Immature natural killer cell (primary cell): ENCODE measurements at regions not wholly inside any gene's neighbourhood (a gene's known extent, or its start where the extent isn't known, plus 50 kb on each side); places are given as distances from the start of the nearest gene placed in this dataset.

Experiments used
- DNase-seq, 3 donors: peaks; one replicate each; pipeline ENCODE4 v3.0.0; 2022; ENCODE audit warnings: mixed read lengths in 1 of 3
- H3K27ac Mint-ChIP-seq, 6 donors: one replicate each; pipeline ENCODE4 v1.8.0; 2020; ENCODE audit warnings: mixed read lengths in 6 of 6, mild to moderate bottlenecking in 5 of 6, inconsistent platforms in 4 of 6, moderate library complexity in 3 of 6
- H3K27me3 Mint-ChIP-seq, 3 donors: one replicate each; pipeline ENCODE4 v1.8.0; 2020 to 2021; ENCODE audit warnings: low read depth in 3 of 3, mild to moderate bottlenecking in 3 of 3, mixed read lengths in 3 of 3, moderate library complexity in 3 of 3, inconsistent platforms in 1 of 3
- H3K36me3 Mint-ChIP-seq, 3 donors: one replicate each; pipeline ENCODE4 v1.8.0; 2020; ENCODE audit warnings: mixed read lengths in 3 of 3, inconsistent platforms in 2 of 3, mild to moderate bottlenecking in 2 of 3
- H3K4me1 Mint-ChIP-seq, 2 donors: one replicate each; pipeline ENCODE4 v1.8.0; 2020; ENCODE audit warnings: inconsistent platforms in 2 of 2, mild to moderate bottlenecking in 2 of 2, mixed read lengths in 2 of 2, moderate library complexity in 1 of 2
- H3K4me3 Mint-ChIP-seq, 5 donors: one replicate each; pipeline ENCODE4 v1.8.0; 2020; ENCODE audit warnings: mild to moderate bottlenecking in 5 of 5, mixed read lengths in 5 of 5, inconsistent platforms in 3 of 5, moderate library complexity in 3 of 5
- H3K9me3 Mint-ChIP-seq, 6 donors: one replicate each; pipeline ENCODE4 v1.8.0; 2020; ENCODE audit warnings: mild to moderate bottlenecking in 6 of 6, mixed read lengths in 6 of 6, inconsistent platforms in 4 of 6, moderate library complexity in 3 of 6

GRCh38 chr12:63302941-63303536 lies 152.0 kb upstream of the AVPR1A start:
- Mint-ChIP-seq H3K9me3 (peaks cover 0 to 4% (median 0%) of the 10 kb centered on the region in 6 donors), H3K4me1 (peaks cover 4 to 8% of the 10 kb centered on the region in 2 donors), H3K36me3 (peaks cover 0 to 3% (median 0%) of the 10 kb centered on the region in 3 donors)

GRCh38 chr12:63302269-63302940 lies 151.4 kb upstream of the AVPR1A start:
- H3K4me3 Mint-ChIP-seq = peak overlapping the region in 2 of 5 donors; percentile 11 to 12
- H3K27me3 Mint-ChIP-seq = peaks cover 5 to 7% (median 5%) of the 10 kb centered on the region in 3 donors
- H3K9me3 Mint-ChIP-seq = peaks cover 0 to 4% (median 0%) of the 10 kb centered on the region in 6 donors
- H3K4me1 Mint-ChIP-seq = peaks cover 4 to 8% of the 10 kb centered on the region in 2 donors
- peak overlapping the region in 2 of 6 donors; percentile 20 to 60 for H3K27ac Mint-ChIP-seq
- H3K36me3 Mint-ChIP-seq = peaks cover 0 to 3% (median 0%) of the 10 kb centered on the region in 3 donors
- DNase-seq = peak; percentile 32 to 41 (median 38)

More at GRCh38 chr12:63302941-63303536, 152.0 kb upstream of the AVPR1A start:
- Mint-ChIP-seq H3K27me3 (peaks cover 5 to 7% (median 5%) of the 10 kb centered on the region in 3 donors), H3K27ac (no peak overlapping the region), H3K4me3 (peak overlapping the region in 1 of 5 donors; percentile 12)
- no peak for DNase-seq

GRCh38 chr12:63301311-63301710 lies 150.3 kb upstream of the AVPR1A start:
- H3K27me3 Mint-ChIP-seq = peaks cover 4 to 5% (median 5%) of the 10 kb centered on the region in 3 donors
- peaks cover 0 to 2% (median 0%) of the 10 kb centered on the region in 6 donors for H3K9me3 Mint-ChIP-seq
- no peak overlapping the region for H3K27ac Mint-ChIP-seq
- peaks cover 0 to 3% (median 0%) of the 10 kb centered on the region in 3 donors for H3K36me3 Mint-ChIP-seq
- H3K4me1 Mint-ChIP-seq = peaks cover 4 to 8% of the 10 kb centered on the region in 2 donors
- no peak overlapping the region for H3K4me3 Mint-ChIP-seq
- no peak for DNase-seq

GRCh38 chr12:63298386-63298930 lies 147.5 kb upstream of the AVPR1A start:
- H3K4me1 Mint-ChIP-seq = peaks cover 4 to 8% of the 10 kb centered on the region in 2 donors
- H3K4me3 Mint-ChIP-seq = no peak overlapping the region
- peaks cover 2 to 6% (median 5%) of the 10 kb centered on the region in 3 donors for H3K27me3 Mint-ChIP-seq
- no peaks in the 10 kb centered on the region for H3K36me3 Mint-ChIP-seq
- no peak for DNase-seq
- no peak overlapping the region for H3K27ac Mint-ChIP-seq
- H3K9me3 Mint-ChIP-seq = peaks cover 0 to 7% (median 0%) of the 10 kb centered on the region in 6 donors

GRCh38 chr12:63294327-63294632 lies 143.3 kb upstream of the AVPR1A start:
- Mint-ChIP-seq H3K27me3 (peaks cover 0 to 3% (median 2%) of the 10 kb centered on the region in 3 donors), H3K36me3 (no peaks in the 10 kb centered on the region), H3K27ac (no peak overlapping the region), H3K4me1 (no peaks in the 10 kb centered on the region), H3K4me3 (no peak overlapping the region), H3K9me3 (peaks cover 0 to 12% (median 2%) of the 10 kb centered on the region in 6 donors)
- no peak for DNase-seq

- Mint-ChIP-seq H3K36me3 (no peaks in the 10 kb centered on the region), H3K4me1 (no peaks in the 10 kb centered on the region), H3K27me3 (peaks cover 0 to 2% (median 0%) of the 10 kb centered on the region in 3 donors), H3K9me3 (peaks cover 0 to 12% (median 2%) of the 10 kb centered on the region in 6 donors), H3K27ac (no peak overlapping the region), H3K4me3 (no peak overlapping the region)
- no peak for DNase-seq
These were observed 141.6 kb upstream of the AVPR1A start for GRCh38 chr12:63292471-63293221.

GRCh38 chr12:63276537-63277365 lies 125.8 kb upstream of the AVPR1A start:
- peaks cover 0 to 4% (median 2%) of the 10 kb centered on the region in 3 donors for H3K27me3 Mint-ChIP-seq
- peaks cover 0 to 3% (median 0%) of the 10 kb centered on the region in 3 donors for H3K36me3 Mint-ChIP-seq
- H3K27ac Mint-ChIP-seq = no peak overlapping the region
- no peaks in the 10 kb centered on the region for H3K4me1 Mint-ChIP-seq
- H3K9me3 Mint-ChIP-seq = peaks cover 0 to 14% (median 5%) of the 10 kb centered on the region in 6 donors
- peak overlapping the region in 1 of 5 donors; percentile 34 for H3K4me3 Mint-ChIP-seq
- DNase-seq = no peak

- Mint-ChIP-seq H3K9me3 (peaks cover 12 to 34% (median 19%) of the 10 kb centered on the region in 6 donors), H3K4me1 (no peaks in the 10 kb centered on the region), H3K36me3 (peaks cover 0 to 12% (median 2%) of the 10 kb centered on the region in 3 donors), H3K4me3 (no peak overlapping the region), H3K27ac (no peak overlapping the region), H3K27me3 (peaks cover 2 to 5% (median 4%) of the 10 kb centered on the region in 3 donors)
- DNase-seq = no peak
These were observed 116.0 kb upstream of the AVPR1A start for GRCh38 chr12:63266988-63267387.

GRCh38 chr12:63264629-63265028 lies 113.6 kb upstream of the AVPR1A start:
- H3K36me3 Mint-ChIP-seq = peaks cover 0 to 12% (median 0%) of the 10 kb centered on the region in 3 donors
- no peak overlapping the region for H3K27ac Mint-ChIP-seq
- peaks cover 2 to 5% (median 2%) of the 10 kb centered on the region in 3 donors for H3K27me3 Mint-ChIP-seq
- no peak for DNase-seq
- H3K4me3 Mint-ChIP-seq = no peak overlapping the region
- H3K4me1 Mint-ChIP-seq = no peaks in the 10 kb centered on the region
- H3K9me3 Mint-ChIP-seq = peaks cover 13 to 26% (median 18%) of the 10 kb centered on the region in 6 donors

- no peak overlapping the region for H3K4me3 Mint-ChIP-seq
- H3K27me3 Mint-ChIP-seq = peaks cover 0 to 5% (median 0%) of the 10 kb centered on the region in 3 donors
- DNase-seq = no peak
- H3K9me3 Mint-ChIP-seq = peaks cover 0 to 27% (median 11%) of the 10 kb centered on the region in 6 donors
- no peak overlapping the region for H3K27ac Mint-ChIP-seq
- H3K4me1 Mint-ChIP-seq = no peaks in the 10 kb centered on the region
- no peaks in the 10 kb centered on the region for H3K36me3 Mint-ChIP-seq
These were observed 99.5 kb upstream of the AVPR1A start for GRCh38 chr12:63250486-63250885.

GRCh38 chr12:63238892-63239291 lies 87.9 kb upstream of the AVPR1A start:
- no peak overlapping the region for H3K27ac Mint-ChIP-seq
- peaks cover 0 to 1% (median 0%) of the 10 kb centered on the region in 3 donors for H3K27me3 Mint-ChIP-seq
- no peaks in the 10 kb centered on the region for H3K36me3 Mint-ChIP-seq
- H3K4me3 Mint-ChIP-seq = no peak overlapping the region
- H3K4me1 Mint-ChIP-seq = no peaks in the 10 kb centered on the region
- no peak for DNase-seq
- peaks cover 0 to 25% (median 11%) of the 10 kb centered on the region in 6 donors for H3K9me3 Mint-ChIP-seq

- no peaks in the 10 kb centered on the region for H3K4me1 Mint-ChIP-seq
- H3K4me3 Mint-ChIP-seq = no peak overlapping the region
- no peak overlapping the region for H3K27ac Mint-ChIP-seq
- peaks cover 0 to 16% (median 6%) of the 10 kb centered on the region in 6 donors for H3K9me3 Mint-ChIP-seq
- H3K27me3 Mint-ChIP-seq = no peaks in the 10 kb centered on the region
- no peaks in the 10 kb centered on the region for H3K36me3 Mint-ChIP-seq
- no peak for DNase-seq
These were observed 81.9 kb upstream of the AVPR1A start for GRCh38 chr12:63232896-63233295.

GRCh38 chr12:63228853-63229252 lies 77.9 kb upstream of the AVPR1A start:
- Mint-ChIP-seq H3K36me3 (no peaks in the 10 kb centered on the region), H3K9me3 (peaks cover 1 to 13% (median 7%) of the 10 kb centered on the region in 6 donors), H3K27ac (no peak overlapping the region), H3K27me3 (no peaks in the 10 kb centered on the region), H3K4me3 (no peak overlapping the region), H3K4me1 (no peaks in the 10 kb centered on the region)
- DNase-seq = no peak
